ENCODE measurements at regions not wholly inside any gene's neighbourhood (a gene's known extent, or its start where the extent isn't known, plus 50 kb on each side); places are given as distances from the start of the nearest gene placed in this dataset.

- TF ChIP-seq CTCF (IDR thresholded peaks at IDR 0.05; ENCODE audit: insufficient read depth, low read length) = no peak
- no peak for TF ChIP-seq SPI1 (IDR thresholded peaks at IDR 0.05; ENCODE audit: borderline replicate concordance, low read depth)
- TF ChIP-seq POLR2AphosphoS5 (IDR thresholded peaks at IDR 0.05; ENCODE audit: low read depth) = no peak
- TF ChIP-seq REST (IDR thresholded peaks at IDR 0.05; ENCODE audit: insufficient replicate concordance, low read depth) = no peak
- TF ChIP-seq GABPA (IDR thresholded peaks at IDR 0.05; ENCODE audit: low read depth) = no peak
Measured at GRCh38 chrX:134180601-134181274, 56.2 kb upstream of the CCDC160 start.

Measured in HL-60 (cell line).